GM12891 (cell line): ENCODE measurements at regions not wholly inside any gene's neighbourhood (a gene's known extent, or its start where the extent isn't known, plus 50 kb on each side); places are given as distances from the start of the nearest gene placed in this dataset.

Source experiments
- POLR2A ChIP-seq: IDR thresholded peaks from 2 replicates; pipeline ENCODE4 v1.6.1; 2011; ENCODE audit warnings: low read depth, low read length, control low read depth
- POLR2AphosphoS5 ChIP-seq: IDR thresholded peaks from 2 replicates; pipeline ENCODE4 v1.6.1; 2011; ENCODE audit warnings: low read depth, low read length, control low read depth
- POU2F2 ChIP-seq: IDR thresholded peaks from 2 replicates; pipeline ENCODE4 v1.6.1; 2011; ENCODE audit warnings: low read depth, mild to moderate bottlenecking, control low read depth, low read length, moderate library complexity
- SPI1 ChIP-seq: IDR thresholded peaks from 2 replicates; pipeline ENCODE4 v1.6.1; 2011; ENCODE audit warnings: low read depth, low read length, control low read depth
- TAF1 ChIP-seq: IDR thresholded peaks from 2 replicates; pipeline ENCODE4 v1.6.1; 2011; ENCODE audit warnings: low read depth, low read length, control low read depth

- no peak for TF ChIP-seq POLR2A
- no peak for TF ChIP-seq POLR2AphosphoS5
- no peak for TF ChIP-seq POU2F2
- no peak for TF ChIP-seq TAF1
- no peak for TF ChIP-seq SPI1
Observed at GRCh38 chr2:215556979-215557378, 121.1 kb upstream of the FN1 start.
